NCI-H526 (cell line): ENCODE measurements at regions not wholly inside any gene's neighbourhood (a gene's known extent, or its start where the extent isn't known, plus 50 kb on each side); places are given as distances from the start of the nearest gene placed in this dataset.
A peak's percentile ranks its signal among the peaks of the same experiment; 100 is the strongest.

Experiments
- DNase-seq, 2 experiments: peaks; one replicate each; lab custom pipeline; 2025; lab: John Stamatoyannopoulos, UW

DNA sequence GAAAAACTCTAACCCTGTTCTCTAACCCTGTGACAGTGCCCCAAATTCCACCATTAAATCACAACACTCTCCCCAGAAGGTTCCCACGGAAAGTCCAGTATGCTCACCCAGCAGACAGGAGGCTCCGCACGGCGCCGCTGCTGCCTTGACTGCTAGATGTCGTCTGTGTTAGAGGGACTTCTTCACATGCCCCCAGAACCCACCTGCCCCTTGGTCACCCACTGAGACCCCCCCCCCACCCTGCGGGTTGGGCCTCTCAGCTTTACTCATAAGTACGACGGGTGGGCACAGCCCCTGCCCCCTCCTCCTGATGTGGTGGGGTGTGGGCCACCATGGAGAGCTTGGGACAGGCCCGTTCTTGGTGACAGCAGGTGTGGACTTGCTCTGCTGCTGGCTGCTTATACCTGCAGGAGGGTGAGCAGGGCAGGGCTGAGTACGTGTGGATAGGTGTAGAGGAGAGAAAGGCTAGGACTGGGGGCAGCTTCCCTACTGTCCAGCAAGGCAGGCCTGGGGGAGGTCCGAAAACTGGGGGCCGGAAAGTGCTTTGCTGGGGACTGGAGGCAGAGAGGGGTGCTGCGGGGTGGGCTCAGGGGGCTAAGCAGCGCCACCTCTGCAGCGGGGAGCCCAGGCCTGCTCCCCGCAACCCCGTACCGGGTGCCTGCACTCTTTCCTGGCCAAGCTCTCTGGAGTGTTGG, 57.5 kb upstream of the OLFM1 start:
- peak in 1 of 2 experiments; percentile 1 for DNase-seq

DNA sequence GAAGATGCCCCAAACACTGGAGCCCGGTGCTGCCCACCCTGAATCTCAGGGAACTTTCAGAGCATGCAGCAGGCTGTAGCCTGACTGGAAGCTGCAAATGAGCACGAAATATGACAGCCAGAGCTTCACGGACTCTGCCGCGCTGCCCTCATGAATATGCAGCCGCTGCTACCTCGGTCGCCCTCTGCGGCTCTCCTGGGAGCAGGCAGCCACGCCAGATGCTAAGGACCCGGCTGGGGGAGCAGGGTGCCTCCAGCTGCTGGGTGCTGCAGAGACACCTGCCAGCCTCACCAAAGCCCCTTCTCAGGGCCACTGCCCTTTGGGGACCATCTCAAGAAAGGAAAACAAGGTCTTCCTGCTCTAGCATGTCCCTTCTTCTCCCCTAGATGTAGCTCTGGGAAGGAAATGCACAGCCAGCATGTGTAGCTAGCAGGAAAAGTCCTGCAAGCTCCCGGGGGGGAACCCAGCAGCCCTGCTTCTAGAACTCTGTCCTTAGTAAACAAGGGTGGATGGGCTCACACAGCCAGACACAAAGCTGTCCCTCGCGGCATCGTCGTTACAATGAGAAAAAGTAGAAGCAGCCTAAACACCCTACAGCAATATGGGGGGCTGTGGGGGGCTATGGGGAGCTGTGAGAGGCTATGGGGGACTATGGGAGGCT, 56.8 kb upstream of the OLFM1 start:
- peak in 1 of 2 experiments; percentile 59 for DNase-seq

DNA sequence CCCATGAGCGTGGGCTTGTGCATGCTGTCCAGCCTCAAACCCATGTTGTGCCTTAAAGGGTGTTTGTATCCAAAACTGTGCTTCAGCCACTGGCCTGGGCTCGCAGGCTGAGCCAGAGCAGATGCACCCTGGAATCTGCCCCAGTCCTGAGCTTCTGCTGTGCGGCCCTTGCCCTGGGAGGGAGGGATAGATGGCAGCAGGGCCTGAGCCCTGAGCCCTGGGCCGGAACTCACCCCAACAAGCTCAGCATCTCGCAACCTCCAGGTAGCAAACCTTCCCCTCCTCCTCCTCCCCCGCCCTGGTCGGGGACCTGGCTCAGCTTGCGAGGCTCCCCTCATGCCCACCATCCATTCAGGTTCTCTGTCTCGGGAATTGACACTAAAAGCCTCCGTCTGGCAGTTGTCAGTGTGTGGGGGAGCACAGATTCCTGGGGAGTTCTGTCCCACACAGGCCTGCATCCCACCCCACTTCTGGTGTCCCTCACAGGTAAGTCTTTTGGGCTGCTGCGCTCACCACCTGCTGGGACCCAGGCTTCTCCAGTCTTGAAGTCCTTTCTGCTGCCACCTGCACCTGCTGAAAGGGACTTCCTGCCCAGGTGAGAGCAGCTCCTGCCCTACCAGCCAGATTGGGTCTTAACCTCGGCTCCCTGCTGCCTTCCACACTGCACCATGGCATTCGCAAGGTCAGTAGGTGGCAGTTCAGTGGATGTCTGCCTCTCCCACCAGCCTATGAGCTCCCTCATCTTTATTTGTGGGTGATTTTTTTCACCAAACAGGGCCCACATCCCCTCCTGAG, 55.2 kb upstream of the OLFM1 start:
- peak in 1 of 2 experiments; percentile 5 for DNase-seq

DNA sequence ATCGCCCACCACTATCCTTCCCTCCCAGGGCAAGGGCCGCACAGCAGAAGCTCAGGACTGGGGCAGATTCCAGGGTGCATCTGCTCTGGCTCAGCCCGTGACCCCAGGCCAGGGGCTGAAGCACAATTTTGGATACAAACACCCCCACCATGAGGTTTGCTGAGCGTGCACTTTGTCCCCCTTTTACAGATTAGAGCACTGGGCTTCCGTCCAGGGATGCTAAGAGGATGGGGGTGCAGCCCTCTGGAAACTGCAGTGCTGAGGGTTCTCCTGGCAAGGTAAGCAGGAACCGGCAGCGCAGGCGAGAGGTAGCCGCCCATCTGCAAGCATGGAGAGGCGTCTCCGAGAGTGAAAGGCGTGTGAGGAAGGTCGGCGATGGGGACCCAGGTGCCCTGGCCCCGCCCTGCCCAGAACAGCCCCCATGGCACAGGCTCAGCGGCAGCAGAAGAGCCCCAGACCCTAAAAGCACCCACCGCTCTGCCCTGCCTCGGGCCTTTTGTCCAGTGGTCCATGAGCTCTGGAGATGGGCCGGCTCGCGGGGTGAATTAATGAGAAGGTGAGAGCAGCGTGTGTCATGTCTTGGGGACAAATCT, 54.5 kb upstream of the OLFM1 start:
- no peak for DNase-seq

DNA sequence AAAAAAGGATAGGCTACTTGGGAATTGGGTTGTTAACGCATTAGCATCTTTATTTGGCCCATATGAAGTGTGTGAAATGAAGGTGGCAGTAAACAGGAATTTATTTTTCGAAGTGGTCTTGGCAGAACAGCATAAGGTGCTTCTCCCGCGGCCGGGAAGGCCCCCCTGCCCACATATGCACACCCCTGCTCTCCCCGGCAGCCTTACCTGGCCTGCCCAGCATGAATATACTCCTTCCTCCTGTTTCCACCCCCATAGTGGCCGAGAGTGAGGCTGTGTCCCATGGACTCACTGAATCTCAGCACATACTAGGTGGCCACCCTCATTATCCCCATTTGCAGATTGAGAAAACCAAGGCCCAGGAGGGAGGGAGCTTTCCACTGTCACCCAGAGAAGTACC, 54.0 kb upstream of the OLFM1 start:
- DNase-seq, result no peak

DNA sequence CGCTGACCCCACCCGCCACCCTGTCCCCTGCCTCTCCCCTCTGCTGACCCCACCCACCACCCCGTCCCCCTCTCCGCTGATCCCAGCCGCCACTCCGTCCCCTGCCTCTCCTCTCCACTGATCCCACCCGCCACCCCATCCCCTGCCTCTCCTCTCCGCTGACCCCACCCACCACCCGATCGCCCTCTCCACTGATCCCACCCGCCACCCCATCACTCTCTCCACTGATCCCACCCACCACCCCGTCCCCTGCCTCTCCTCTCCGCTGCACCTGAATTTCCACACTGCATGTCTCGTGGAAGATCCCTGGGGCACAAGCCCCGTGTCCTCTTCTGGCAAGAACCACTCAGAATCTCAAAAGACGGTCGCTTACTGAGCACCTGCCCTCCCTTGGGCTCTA, 53.4 kb upstream of the OLFM1 start:
- DNase-seq, result no peak

DNA sequence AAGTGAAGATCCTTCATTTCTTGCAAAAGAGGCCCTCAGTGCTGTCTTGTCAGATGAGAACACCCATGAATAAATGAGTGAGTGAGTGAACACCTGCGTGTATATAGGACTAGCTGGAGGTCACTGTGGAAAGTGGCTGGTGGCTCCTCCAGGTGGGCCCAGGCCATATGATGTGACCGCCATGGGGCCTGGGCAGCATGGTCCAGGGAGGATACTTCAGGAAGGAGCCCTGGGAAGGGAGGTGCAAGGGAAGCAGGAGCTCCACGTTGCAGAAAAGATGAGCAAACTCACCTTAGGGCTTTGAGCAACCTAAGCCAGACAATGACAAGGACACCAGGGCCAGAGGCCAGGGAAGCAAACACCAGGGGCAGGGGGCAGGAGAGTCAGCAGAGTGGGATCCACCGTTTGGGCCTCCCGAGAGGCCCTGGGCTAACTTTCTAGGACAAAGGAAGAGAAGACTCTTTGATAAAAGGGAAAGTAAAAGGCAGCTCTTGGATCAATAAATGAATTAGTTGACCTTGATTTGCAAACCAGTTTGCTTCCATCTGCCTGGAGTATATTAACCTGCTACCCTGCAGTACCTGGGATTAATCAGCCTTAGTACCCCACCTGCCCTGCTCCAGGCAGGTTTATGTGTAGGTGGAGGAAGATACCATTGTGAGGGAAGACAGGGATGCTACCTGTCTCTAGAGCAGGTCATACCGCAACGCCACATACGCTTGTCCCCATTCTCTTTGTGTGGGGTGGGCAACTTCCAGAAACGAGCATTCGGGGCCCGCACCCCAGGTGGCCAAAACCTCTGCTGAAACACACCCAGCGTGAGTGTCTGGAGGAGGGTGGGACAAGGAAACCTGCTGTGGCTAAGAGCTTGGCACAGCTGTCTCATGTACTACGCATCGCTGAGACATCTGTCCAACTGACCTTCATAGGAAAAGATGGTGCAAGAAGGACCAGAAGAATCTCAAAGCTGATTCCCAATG, 51.4 kb upstream of the OLFM1 start:
- DNase-seq, result no peak

DNA sequence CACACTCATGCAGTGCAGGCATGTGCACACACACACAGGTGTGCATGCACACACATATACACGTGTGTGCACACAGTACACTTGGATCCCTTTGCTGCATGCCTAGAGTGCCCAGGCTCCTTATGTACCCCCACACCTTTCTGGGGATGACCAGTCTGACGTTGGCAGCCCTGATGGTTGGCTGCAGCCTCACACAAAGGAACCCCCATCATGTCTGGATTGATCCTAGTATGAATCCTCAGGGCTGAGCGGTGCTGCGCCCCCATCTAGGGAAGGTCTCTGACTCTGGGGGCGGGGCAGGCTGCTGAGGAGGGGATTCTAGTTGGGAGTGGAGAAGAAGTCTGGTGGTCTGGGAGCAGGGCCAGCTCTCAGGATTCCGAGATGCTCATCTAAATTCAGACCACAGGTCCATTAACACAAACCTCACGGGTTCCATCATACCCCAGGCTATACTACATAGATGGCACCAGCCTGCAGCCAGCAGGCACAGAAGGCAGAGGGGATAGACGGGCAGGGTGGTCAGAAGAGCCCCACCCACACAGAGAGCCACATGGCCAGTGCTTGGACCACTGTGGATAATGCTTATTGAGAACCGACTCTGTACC, 50.5 kb upstream of the OLFM1 start:
- no peak for DNase-seq

DNA sequence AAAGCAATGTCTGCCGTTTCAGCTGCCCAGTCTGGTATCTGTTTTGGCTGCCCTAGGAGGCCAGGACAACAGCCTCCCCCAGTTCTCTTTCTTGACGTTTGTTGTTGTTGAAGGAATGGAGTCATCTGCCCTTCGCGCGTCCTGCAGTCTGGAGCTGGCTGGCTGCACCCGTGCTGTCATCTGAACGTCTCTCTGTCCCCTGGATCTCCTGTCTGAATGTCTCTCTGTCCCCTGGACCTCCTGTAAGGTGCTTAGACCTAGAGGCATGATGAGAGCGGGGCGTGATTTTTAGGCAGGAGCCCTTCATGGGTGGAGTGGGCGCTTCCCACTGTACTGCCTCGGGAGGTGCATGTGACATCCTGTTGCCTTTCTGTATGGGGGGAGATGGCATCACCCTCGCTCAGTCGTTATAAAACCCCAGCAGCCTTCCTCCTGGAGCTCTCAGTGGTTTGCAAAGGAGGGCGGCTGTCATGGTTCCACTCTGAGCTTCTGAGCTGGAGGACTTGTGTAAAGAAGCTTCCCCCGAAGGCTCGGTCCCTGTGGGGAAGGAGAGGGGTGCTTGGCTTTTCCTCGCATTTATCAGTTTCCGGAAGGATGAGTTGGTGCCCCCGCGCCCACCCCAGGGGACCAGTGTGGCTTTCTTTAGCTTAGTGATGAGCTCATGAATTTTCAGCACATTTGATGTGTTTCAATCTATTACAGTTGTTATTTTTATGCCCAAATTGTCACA, 49.8 kb upstream of the OLFM1 start:
- DNase-seq, result no peak
